Loucy (cell line): ENCODE measurements at regions not wholly inside any gene's neighbourhood (a gene's known extent, or its start where the extent isn't known, plus 50 kb on each side); places are given as distances from the start of the nearest gene placed in this dataset.

ENCODE experiments used
- CTCF ChIP-seq: fragments of 200-600 bp; sonication (generic); conservative IDR thresholded peaks from 2 replicates; pipeline ENCODE4 v1.5.1; 2014; ENCODE audit warnings: mild to moderate bottlenecking, antibody characterized with exemption, low read length
- EZH2phosphoT487 ChIP-seq: fragments of 200-600 bp; IDR thresholded peaks from 2 replicates; pipeline ENCODE4 v1.6.1; 2018; ENCODE audit warnings: antibody characterized with exemption, mild to moderate bottlenecking, moderate library complexity, borderline replicate concordance

- TF ChIP-seq CTCF = no peak
- TF ChIP-seq EZH2phosphoT487 = no peak
Observed at GRCh38 chrX:129000018-129000417, 523.3 kb downstream of the SMARCA1 start.
